Keratinocyte (primary cell): ENCODE measurements at regions not wholly inside any gene's neighbourhood (a gene's known extent, or its start where the extent isn't known, plus 50 kb on each side); places are given as distances from the start of the nearest gene placed in this dataset.

Experiments
- DNase-seq: peaks from one replicate; pipeline ENCODE4 v3.0.0-alpha.2; 2011; ENCODE audit warnings: low read depth, missing footprints, low spot score
- FAIRE-seq: peaks from 2 replicates; lab custom pipeline; 2011; peaks lifted over from hg19 to GRCh38; lab: Jason Lieb, UNC
- H2AFZ ChIP-seq: 2 replicates; pipeline ENCODE4 v1.6.0; 2012; ENCODE audit warnings: low read length, control low read depth, inconsistent platforms; ENCODE audit not compliant: control insufficient read depth
- H3K27ac ChIP-seq: 2 replicates; pipeline ENCODE4 v1.5.1; 2011; ENCODE audit warnings: low read length; ENCODE audit not compliant: control insufficient read depth, insufficient read depth
- H3K27me3 ChIP-seq: 3 replicates; pipeline ENCODE4 v1.6.0; 2011; ENCODE audit warnings: low read length; ENCODE audit not compliant: control insufficient read depth, insufficient read depth; ENCODE audit errors: extremely low read depth
- H3K36me3 ChIP-seq, 2 experiments: 2 replicates in 1 of 2; 3 replicates in 1 of 2; pipeline ENCODE4 v1.5.1; 2011; ENCODE audit warnings: low read length in 2 of 2, mild to moderate bottlenecking in 1 of 2; ENCODE audit not compliant: control insufficient read depth in 2 of 2, insufficient read depth in 2 of 2; ENCODE audit errors: extremely low read depth in 1 of 2
- H3K4me1 ChIP-seq: 3 replicates; pipeline ENCODE4 v1.5.1; 2011; ENCODE audit warnings: low read length; ENCODE audit not compliant: control insufficient read depth, insufficient read depth; ENCODE audit errors: extremely low read depth
- H3K4me2 ChIP-seq: 3 replicates; pipeline ENCODE4 v1.6.0; 2011; ENCODE audit warnings: low read depth, low read length; ENCODE audit not compliant: control insufficient read depth, insufficient read depth; ENCODE audit errors: extremely low read depth
- H3K4me3 ChIP-seq, 3 experiments: fragments of 200-600 bp in 1 of 3; sonication (generic) in 1 of 3; 2 replicates in 2 of 3; 3 replicates in 1 of 3; pipeline ENCODE4 v1.5.1; 2011 to 2016; ENCODE audit warnings: low read length in 3 of 3, mild to moderate bottlenecking in 3 of 3, control low read depth in 2 of 3, inconsistent platforms in 1 of 3, low read depth in 1 of 3, mixed read lengths in 1 of 3, mixed run types in 1 of 3, moderate library complexity in 1 of 3; ENCODE audit not compliant: control insufficient read depth in 2 of 3, insufficient read depth in 2 of 3; ENCODE audit errors: extremely low read depth in 1 of 3
- H3K79me2 ChIP-seq: 2 replicates; pipeline ENCODE4 v1.6.0; 2012; ENCODE audit warnings: low read length; ENCODE audit not compliant: control insufficient read depth, insufficient read depth
- H3K9ac ChIP-seq: 3 replicates; pipeline ENCODE4 v1.6.0; 2011; ENCODE audit warnings: low read length; ENCODE audit not compliant: control insufficient read depth, insufficient read depth; ENCODE audit errors: extremely low read depth
- H3K9me1 ChIP-seq: 3 replicates; pipeline ENCODE4 v1.6.0; 2011; ENCODE audit warnings: low read length; ENCODE audit not compliant: control insufficient read depth, insufficient read depth; ENCODE audit errors: extremely low read depth
- H3K9me3 ChIP-seq: 2 replicates; pipeline ENCODE4 v1.5.1; 2012; ENCODE audit warnings: low read depth, low read length; ENCODE audit not compliant: control insufficient read depth
- H4K20me1 ChIP-seq: 3 replicates; pipeline ENCODE4 v1.6.0; 2011; ENCODE audit warnings: low read length; ENCODE audit not compliant: control insufficient read depth, insufficient read depth; ENCODE audit errors: extremely low read depth
- EZH2 ChIP-seq: IDR thresholded peaks from one replicate; pipeline ENCODE4 v1.6.1; 2012; ENCODE audit warnings: inconsistent platforms, mild to moderate bottlenecking, low read length, moderate library complexity
- dilution Hi-C: fragments of 300-500 bp; cut with MboI; formaldehyde crosslinking; loops from one replicate; pipeline ENCODE4 v1.7.0; 2020; ENCODE audit warnings: low sequenced_read_pairs; ENCODE audit not compliant: extremely low pct_ligation_motif_present
- TF ChIP-seq, protein P1 (sequence below), 3 experiments: IDR thresholded peaks in 1 of 3; conservative IDR thresholded peaks in 1 of 3; optimal IDR thresholded peaks in 1 of 3; 2 replicates in 2 of 3; 3 replicates in 1 of 3; pipeline versions ENCODE3 to v1.5.1; 2011; ENCODE audit warnings: low read length in 3 of 3, mild to moderate bottlenecking in 3 of 3, moderate library complexity in 2 of 3, control low read depth in 1 of 3, inconsistent platforms in 1 of 3; ENCODE audit not compliant: insufficient read depth in 2 of 3; ENCODE audit errors: extremely low read depth in 1 of 3

DNA sequence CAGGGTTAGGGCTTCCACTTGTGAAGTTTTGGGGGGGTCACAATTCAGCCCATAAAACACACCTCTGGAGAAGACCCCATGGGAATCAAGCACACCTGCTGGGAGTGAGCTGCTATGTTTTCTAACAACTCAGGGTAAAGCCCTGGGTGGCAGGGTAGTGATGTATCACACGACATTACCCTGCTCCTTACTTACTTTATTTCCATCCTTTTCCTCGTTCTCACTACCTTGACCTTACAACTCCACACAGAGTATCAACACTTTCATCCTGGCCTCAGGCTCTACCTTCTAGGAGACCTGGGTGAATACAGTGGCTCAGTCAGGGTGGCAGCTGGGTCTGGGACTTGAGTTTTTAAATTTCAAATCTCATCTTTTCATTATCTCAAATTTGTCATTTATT is 290.3 kb downstream of the CYRIA start:
- no peaks in the 10 kb centered on the region for H3K79me2 ChIP-seq
- FAIRE-seq = no peak
- dilution Hi-C loops = no loop called here

DNA sequence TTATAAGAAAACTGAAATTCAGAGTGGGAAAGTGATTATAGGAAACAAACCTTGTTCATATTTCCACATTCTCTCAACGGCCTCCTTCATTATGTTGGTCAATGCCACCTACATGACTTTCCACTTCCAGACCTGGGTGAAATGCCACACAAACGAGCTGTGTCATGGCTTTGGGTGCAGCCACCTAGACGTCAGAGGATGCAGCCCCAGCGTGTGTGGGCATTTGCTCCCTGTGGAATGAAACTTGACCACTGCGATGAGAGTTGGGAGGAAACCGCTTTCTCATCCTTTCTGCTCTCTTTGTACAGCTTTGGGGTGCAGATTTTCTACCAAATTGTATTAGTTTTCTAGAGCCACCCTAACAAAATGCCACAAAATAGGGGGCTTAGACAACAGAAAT is 291.0 kb downstream of the CYRIA start:
- Histone ChIP-seq H3K4me2 (no peak overlapping the region), H3K36me3 (no peaks in the 10 kb centered on the region), H4K20me1 (no peaks in the 10 kb centered on the region), H3K4me3 (no peak overlapping the region), H3K4me1 (no peaks in the 10 kb centered on the region), H3K9me3 (no peaks in the 10 kb centered on the region), H3K27ac (no peak overlapping the region), H3K9me1 (no peaks in the 10 kb centered on the region), H3K79me2 (no peaks in the 10 kb centered on the region), H3K27me3 (no peaks in the 10 kb centered on the region), H2AFZ (no peak overlapping the region), H3K9ac (no peak overlapping the region)
- dilution Hi-C loops = no loop called here
- no peak for DNase-seq
- FAIRE-seq = no peak
- no peak for TF ChIP-seq EZH2
- TF ChIP-seq, protein P1, sequence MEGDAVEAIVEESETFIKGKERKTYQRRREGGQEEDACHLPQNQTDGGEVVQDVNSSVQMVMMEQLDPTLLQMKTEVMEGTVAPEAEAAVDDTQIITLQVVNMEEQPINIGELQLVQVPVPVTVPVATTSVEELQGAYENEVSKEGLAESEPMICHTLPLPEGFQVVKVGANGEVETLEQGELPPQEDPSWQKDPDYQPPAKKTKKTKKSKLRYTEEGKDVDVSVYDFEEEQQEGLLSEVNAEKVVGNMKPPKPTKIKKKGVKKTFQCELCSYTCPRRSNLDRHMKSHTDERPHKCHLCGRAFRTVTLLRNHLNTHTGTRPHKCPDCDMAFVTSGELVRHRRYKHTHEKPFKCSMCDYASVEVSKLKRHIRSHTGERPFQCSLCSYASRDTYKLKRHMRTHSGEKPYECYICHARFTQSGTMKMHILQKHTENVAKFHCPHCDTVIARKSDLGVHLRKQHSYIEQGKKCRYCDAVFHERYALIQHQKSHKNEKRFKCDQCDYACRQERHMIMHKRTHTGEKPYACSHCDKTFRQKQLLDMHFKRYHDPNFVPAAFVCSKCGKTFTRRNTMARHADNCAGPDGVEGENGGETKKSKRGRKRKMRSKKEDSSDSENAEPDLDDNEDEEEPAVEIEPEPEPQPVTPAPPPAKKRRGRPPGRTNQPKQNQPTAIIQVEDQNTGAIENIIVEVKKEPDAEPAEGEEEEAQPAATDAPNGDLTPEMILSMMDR (optimal IDR thresholded peaks at IDR 0.05 in 1 of 3, IDR thresholded peaks at IDR 0.05 in 1 of 3, conservative IDR thresholded peaks at IDR 0.05 in 1 of 3; ENCODE audit: extremely low read depth in 1 of 3, insufficient read depth in 2 of 3, low read length in 3 of 3) = no peak

More for the DNA sequence above, 290.3 kb downstream of the CYRIA start:
- Histone ChIP-seq H3K9me3 (no peaks in the 10 kb centered on the region), H4K20me1 (no peaks in the 10 kb centered on the region), H3K4me2 (no peak overlapping the region), H3K9me1 (no peaks in the 10 kb centered on the region), H3K27me3 (no peaks in the 10 kb centered on the region), H3K27ac (no peak overlapping the region), H2AFZ (no peak overlapping the region), H3K4me3 (no peak overlapping the region), H3K9ac (no peak overlapping the region), H3K36me3 (no peaks in the 10 kb centered on the region), H3K4me1 (no peaks in the 10 kb centered on the region)
- TF ChIP-seq, protein P1 (optimal IDR thresholded peaks at IDR 0.05 in 1 of 3, IDR thresholded peaks at IDR 0.05 in 1 of 3, conservative IDR thresholded peaks at IDR 0.05 in 1 of 3; ENCODE audit: extremely low read depth in 1 of 3, insufficient read depth in 2 of 3, low read length in 3 of 3) = no peak
- TF ChIP-seq EZH2 = no peak
- DNase-seq = no peak
